Stomach (tissue), 4 donors: ENCODE measurements at regions not wholly inside any gene's neighbourhood (a gene's known extent, or its start where the extent isn't known, plus 50 kb on each side); places are given as distances from the start of the nearest gene placed in this dataset.

Experiments
- EP300 ChIP-seq: sonication (generic); formaldehyde crosslinking; IDR thresholded peaks from one replicate; pipeline ENCODE4 v1.6.1; 2017; ENCODE audit warnings: antibody characterized with exemption
- POLR2A ChIP-seq, 4 donors: fragments of 450-650 bp; IDR thresholded peaks; one replicate each; pipeline ENCODE4 v1.6.1; 2016; ENCODE audit warnings: antibody characterized with exemption in 4 of 4, control low read depth in 2 of 4, mild to moderate bottlenecking in 1 of 4, moderate library complexity in 1 of 4
- TF ChIP-seq, protein P1 (sequence below), 7 experiments: fragments of 450-650 bp in 4 of 7; fragments of 200-600 bp in 3 of 7; sonication (generic) in 3 of 7; IDR thresholded peaks; one replicate each; pipeline ENCODE4 v1.5.1; 2016 to 2019; ENCODE audit warnings: antibody characterized with exemption in 7 of 7, control low read depth in 2 of 7, mild to moderate bottlenecking in 1 of 7

DNA sequence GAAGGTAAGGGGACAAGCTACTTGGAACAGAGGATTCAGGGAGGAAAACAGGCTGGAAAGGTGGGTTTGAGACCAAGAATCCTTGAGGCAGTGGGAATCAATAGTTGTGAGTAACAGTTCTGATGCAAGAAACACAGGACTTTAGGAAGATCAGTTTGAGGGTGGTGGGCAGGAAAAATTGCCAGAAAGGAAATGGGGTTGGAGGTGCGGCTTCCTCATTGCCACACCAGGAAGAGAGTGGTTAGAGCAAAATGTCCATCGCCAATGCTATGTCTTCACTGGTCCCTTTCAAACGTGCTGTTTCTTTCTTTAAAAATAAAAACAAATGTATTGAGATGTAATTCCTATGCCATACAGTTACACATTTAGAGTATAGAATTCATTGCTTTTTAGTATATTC, 57.1 kb upstream of the NOCT start:
- no peak for TF ChIP-seq EP300
- no peak for TF ChIP-seq POLR2A (IDR thresholded peaks at IDR 0.05)
- TF ChIP-seq, protein P1, sequence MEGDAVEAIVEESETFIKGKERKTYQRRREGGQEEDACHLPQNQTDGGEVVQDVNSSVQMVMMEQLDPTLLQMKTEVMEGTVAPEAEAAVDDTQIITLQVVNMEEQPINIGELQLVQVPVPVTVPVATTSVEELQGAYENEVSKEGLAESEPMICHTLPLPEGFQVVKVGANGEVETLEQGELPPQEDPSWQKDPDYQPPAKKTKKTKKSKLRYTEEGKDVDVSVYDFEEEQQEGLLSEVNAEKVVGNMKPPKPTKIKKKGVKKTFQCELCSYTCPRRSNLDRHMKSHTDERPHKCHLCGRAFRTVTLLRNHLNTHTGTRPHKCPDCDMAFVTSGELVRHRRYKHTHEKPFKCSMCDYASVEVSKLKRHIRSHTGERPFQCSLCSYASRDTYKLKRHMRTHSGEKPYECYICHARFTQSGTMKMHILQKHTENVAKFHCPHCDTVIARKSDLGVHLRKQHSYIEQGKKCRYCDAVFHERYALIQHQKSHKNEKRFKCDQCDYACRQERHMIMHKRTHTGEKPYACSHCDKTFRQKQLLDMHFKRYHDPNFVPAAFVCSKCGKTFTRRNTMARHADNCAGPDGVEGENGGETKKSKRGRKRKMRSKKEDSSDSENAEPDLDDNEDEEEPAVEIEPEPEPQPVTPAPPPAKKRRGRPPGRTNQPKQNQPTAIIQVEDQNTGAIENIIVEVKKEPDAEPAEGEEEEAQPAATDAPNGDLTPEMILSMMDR (IDR thresholded peaks at IDR 0.05), result no peak
